Kidney epithelial cell (primary cell): ENCODE measurements at regions not wholly inside any gene's neighbourhood (a gene's known extent, or its start where the extent isn't known, plus 50 kb on each side); places are given as distances from the start of the nearest gene placed in this dataset.
A peak's percentile ranks its signal among the peaks of the same experiment; 100 is the strongest.

Source experiments
- DNase-seq: peaks from one replicate; pipeline ENCODE4 v3.0.0-alpha.2; 2010; ENCODE audit warnings: low read depth
- H3K27me3 ChIP-seq: 2 replicates; pipeline ENCODE4 v1.6.0; 2011; ENCODE audit warnings: low read length; ENCODE audit not compliant: control insufficient read depth, insufficient read depth
- H3K36me3 ChIP-seq: 2 replicates; pipeline ENCODE4 v1.5.1; 2011; ENCODE audit warnings: low read length; ENCODE audit not compliant: control insufficient read depth, insufficient read depth
- H3K4me3 ChIP-seq: 2 replicates; pipeline ENCODE4 v1.5.1; 2011; ENCODE audit warnings: low read depth, mild to moderate bottlenecking, control low read depth, low read length
- CTCF ChIP-seq: IDR thresholded peaks from 2 replicates; pipeline ENCODE4 v1.5.1; 2011; ENCODE audit warnings: mild to moderate bottlenecking, moderate library complexity, low read length, control low read depth, inconsistent platforms; ENCODE audit not compliant: insufficient read depth, poor library complexity, severe bottlenecking

GRCh38 chr7:51451751-51452476 lies 135.3 kb upstream of the COBL start:
- DNase-seq: no peak
- H3K27me3 ChIP-seq: no peaks in the 10 kb centered on the region
- H3K36me3 ChIP-seq: no peaks in the 10 kb centered on the region
- H3K4me3 ChIP-seq: no peak overlapping the region
- no peak for TF ChIP-seq CTCF

- no peak overlapping the region for H3K4me3 ChIP-seq
- no peaks in the 10 kb centered on the region for H3K36me3 ChIP-seq
- DNase-seq: no peak
- H3K27me3 ChIP-seq: no peaks in the 10 kb centered on the region
- no peak for TF ChIP-seq CTCF
Observed at GRCh38 chr7:51450541-51450940, 133.9 kb upstream of the COBL start.

GRCh38 chr7:51446785-51447184 lies 130.2 kb upstream of the COBL start:
- Histone ChIP-seq H3K36me3 (no peaks in the 10 kb centered on the region), H3K4me3 (no peak overlapping the region), H3K27me3 (no peaks in the 10 kb centered on the region)
- no peak for DNase-seq
- no peak for TF ChIP-seq CTCF

- Histone ChIP-seq H3K4me3 (no peak overlapping the region), H3K36me3 (no peaks in the 10 kb centered on the region), H3K27me3 (no peaks in the 10 kb centered on the region)
- no peak for TF ChIP-seq CTCF
- no peak for DNase-seq
Observed at GRCh38 chr7:51446356-51446755, 129.7 kb upstream of the COBL start.

- Histone ChIP-seq H3K36me3 (no peaks in the 10 kb centered on the region), H3K4me3 (no peak overlapping the region), H3K27me3 (no peaks in the 10 kb centered on the region)
- TF ChIP-seq CTCF: no peak
- no peak for DNase-seq
Observed at GRCh38 chr7:51444936-51445335, 128.3 kb upstream of the COBL start.

- no peak overlapping the region for H3K4me3 ChIP-seq
- peak; percentile 5 for DNase-seq
Observed at GRCh38 chr7:51430480-51431086, 114.0 kb upstream of the COBL start.

More at GRCh38 chr7:51430480-51431086, 114.0 kb upstream of the COBL start:
- peak; percentile 73 for TF ChIP-seq CTCF
- no peaks in the 10 kb centered on the region for H3K36me3 ChIP-seq
- no peaks in the 10 kb centered on the region for H3K27me3 ChIP-seq
